ENCODE measurements at regions not wholly inside any gene's neighbourhood (a gene's known extent, or its start where the extent isn't known, plus 50 kb on each side); places are given as distances from the start of the nearest gene placed in this dataset.

GRCh38 chr11:101759771-101760450 is 154.9 kb upstream of the CEP126 start:
- H3K9ac ChIP-seq (ENCODE audit: low read length) = no peak overlapping the region
- no peaks in the 10 kb centered on the region for H3K36me3 ChIP-seq (ENCODE audit: control insufficient read depth in 1 of 2, insufficient read depth in 2 of 2, low read length in 2 of 2)
- H3K4me3 ChIP-seq (ENCODE audit: low read depth, low read length) = no peak overlapping the region
- no peak overlapping the region for H3K4ac ChIP-seq (ENCODE audit: low read depth, low read length)
- H4K8ac ChIP-seq (ENCODE audit: low read depth, low read length) = no peak overlapping the region
- no peaks in the 10 kb centered on the region for H3K27me3 ChIP-seq (ENCODE audit: insufficient read depth, low read length)
- no peak overlapping the region for H2BK5ac ChIP-seq (ENCODE audit: low read depth, low read length, poor library complexity)
- H3K79me1 ChIP-seq (ENCODE audit: low read length) = no peaks in the 10 kb centered on the region
- WGBS (ENCODE audit: extremely low coverage, insufficient coverage, insufficient read length) = no CpG with 5 or more reads among the region's 3 CpGs
- no peak overlapping the region for H2AFZ ChIP-seq (ENCODE audit: insufficient read depth, low read length, poor library complexity)
- no peak overlapping the region for H3K18ac ChIP-seq (ENCODE audit: low read length)
- H3K4me2 ChIP-seq (ENCODE audit: low read length) = no peak overlapping the region
- H3K27ac ChIP-seq (ENCODE audit: low read depth, low read length) = no peak overlapping the region
- no peaks in the 10 kb centered on the region for H3K4me1 ChIP-seq (ENCODE audit: control insufficient read depth in 1 of 2, insufficient read depth in 2 of 2, low read length in 2 of 2)
- no peak overlapping the region for H2AK5ac ChIP-seq (ENCODE audit: low read length)
- H2BK120ac ChIP-seq (ENCODE audit: insufficient read depth, low read length, poor library complexity) = no peak overlapping the region
- no peak overlapping the region for H4K91ac ChIP-seq (ENCODE audit: low read depth, low read length)
- no peak overlapping the region for H4K12ac ChIP-seq (ENCODE audit: low read depth, low read length)
- peaks cover 2% of the 10 kb centered on the region for H3K9me3 ChIP-seq (ENCODE audit: insufficient read depth, low read depth, low read length)
- no peaks in the 10 kb centered on the region for H3K79me2 ChIP-seq (ENCODE audit: control insufficient read depth, insufficient read depth, low read length, poor library complexity)
- no peak overlapping the region for H2BK12ac ChIP-seq (ENCODE audit: low read length)
- peak in 1 of 2 donors; percentile 10 for DNase-seq
- H3K23ac ChIP-seq (ENCODE audit: low read length) = no peak overlapping the region
- no peak overlapping the region for H3K14ac ChIP-seq (ENCODE audit: low read length)

DNA sequence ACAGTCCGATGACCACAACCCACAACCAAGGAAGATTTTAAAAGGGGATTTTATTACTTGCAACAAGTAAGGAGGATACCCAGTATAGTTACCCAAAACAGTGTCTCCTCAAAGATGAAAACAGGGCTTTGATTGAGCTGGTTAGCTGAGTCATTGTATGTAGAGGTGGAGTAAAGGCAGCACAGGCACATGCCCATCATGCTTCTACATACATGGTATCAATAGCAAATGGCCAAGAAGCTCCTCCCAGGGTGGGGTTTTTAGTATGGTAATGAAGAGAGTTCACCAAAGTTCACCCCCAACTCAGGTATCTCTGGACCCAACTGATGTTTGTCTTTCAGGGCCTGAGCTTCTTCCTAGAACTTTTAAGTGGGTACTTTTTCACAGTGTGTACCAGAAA is 157.1 kb upstream of the CEP126 start:
- Histone ChIP-seq H2BK120ac (ENCODE audit: insufficient read depth, low read length, poor library complexity) (no peak overlapping the region), H2AFZ (ENCODE audit: insufficient read depth, low read length, poor library complexity) (no peak overlapping the region), H3K23ac (ENCODE audit: low read length) (no peak overlapping the region), H3K4me1 (ENCODE audit: control insufficient read depth in 1 of 2, insufficient read depth in 2 of 2, low read length in 2 of 2) (no peaks in the 10 kb centered on the region), H3K79me1 (ENCODE audit: low read length) (no peaks in the 10 kb centered on the region), H3K4ac (ENCODE audit: low read depth, low read length) (no peak overlapping the region), H3K4me2 (ENCODE audit: low read length) (no peak overlapping the region), H3K14ac (ENCODE audit: low read length) (no peak overlapping the region), H3K36me3 (ENCODE audit: control insufficient read depth in 1 of 2, insufficient read depth in 2 of 2, low read length in 2 of 2) (no peaks in the 10 kb centered on the region), H4K12ac (ENCODE audit: low read depth, low read length) (no peak overlapping the region), H3K4me3 (ENCODE audit: low read depth, low read length) (no peak overlapping the region), H3K9me3 (ENCODE audit: insufficient read depth, low read depth, low read length) (peaks cover 2% of the 10 kb centered on the region), H3K27me3 (ENCODE audit: insufficient read depth, low read length) (no peaks in the 10 kb centered on the region), H3K9ac (ENCODE audit: low read length) (no peak overlapping the region), H2BK12ac (ENCODE audit: low read length) (no peak overlapping the region), H4K91ac (ENCODE audit: low read depth, low read length) (no peak overlapping the region), H2BK5ac (ENCODE audit: low read depth, low read length, poor library complexity) (no peak overlapping the region), H4K8ac (ENCODE audit: low read depth, low read length) (no peak overlapping the region), H3K27ac (ENCODE audit: low read depth, low read length) (no peak overlapping the region), H3K18ac (ENCODE audit: low read length) (no peak overlapping the region), H2AK5ac (ENCODE audit: low read length) (no peak overlapping the region), H3K79me2 (ENCODE audit: control insufficient read depth, insufficient read depth, low read length, poor library complexity) (no peaks in the 10 kb centered on the region)
- DNase-seq = no peak
- WGBS (ENCODE audit: extremely low coverage, insufficient coverage, insufficient read length) = no CpG with 5 or more reads among the region's 1 CpG

GRCh38 chr11:101748572-101749344 is 165.0 kb upstream of the TRPC6 start:
- Histone ChIP-seq H3K4me2 (ENCODE audit: low read length) (no peak overlapping the region), H2AK5ac (ENCODE audit: low read length) (no peak overlapping the region), H3K4me1 (ENCODE audit: control insufficient read depth in 1 of 2, insufficient read depth in 2 of 2, low read length in 2 of 2) (no peaks in the 10 kb centered on the region), H3K79me2 (ENCODE audit: control insufficient read depth, insufficient read depth, low read length, poor library complexity) (no peaks in the 10 kb centered on the region), H3K27ac (ENCODE audit: low read depth, low read length) (no peak overlapping the region), H2BK12ac (ENCODE audit: low read length) (no peak overlapping the region), H3K14ac (ENCODE audit: low read length) (no peak overlapping the region), H2AFZ (ENCODE audit: insufficient read depth, low read length, poor library complexity) (no peak overlapping the region), H2BK120ac (ENCODE audit: insufficient read depth, low read length, poor library complexity) (no peak overlapping the region), H3K4me3 (ENCODE audit: low read depth, low read length) (no peak overlapping the region), H3K9me3 (ENCODE audit: insufficient read depth, low read depth, low read length) (no peaks in the 10 kb centered on the region), H3K36me3 (ENCODE audit: control insufficient read depth in 1 of 2, insufficient read depth in 2 of 2, low read length in 2 of 2) (no peaks in the 10 kb centered on the region), H3K4ac (ENCODE audit: low read depth, low read length) (no peak overlapping the region), H4K91ac (ENCODE audit: low read depth, low read length) (no peak overlapping the region), H4K8ac (ENCODE audit: low read depth, low read length) (no peak overlapping the region), H3K23ac (ENCODE audit: low read length) (no peak overlapping the region), H3K27me3 (ENCODE audit: insufficient read depth, low read length) (no peaks in the 10 kb centered on the region), H2BK5ac (ENCODE audit: low read depth, low read length, poor library complexity) (no peak overlapping the region), H3K18ac (ENCODE audit: low read length) (no peak overlapping the region), H3K79me1 (ENCODE audit: low read length) (no peaks in the 10 kb centered on the region), H3K9ac (ENCODE audit: low read length) (no peak overlapping the region), H4K12ac (ENCODE audit: low read depth, low read length) (no peak overlapping the region)
- no peak for DNase-seq
- WGBS (ENCODE audit: extremely low coverage, insufficient coverage, insufficient read length) = no CpG with 5 or more reads among the region's 3 CpGs

GRCh38 chr11:101745756-101746155 is 161.9 kb upstream of the TRPC6 start:
- no peak overlapping the region for H3K23ac ChIP-seq (ENCODE audit: low read length)
- no peak overlapping the region for H2BK12ac ChIP-seq (ENCODE audit: low read length)
- H3K9me3 ChIP-seq (ENCODE audit: insufficient read depth, low read depth, low read length) = no peaks in the 10 kb centered on the region
- H4K12ac ChIP-seq (ENCODE audit: low read depth, low read length) = no peak overlapping the region
- H3K9ac ChIP-seq (ENCODE audit: low read length) = no peak overlapping the region
- no peak overlapping the region for H2BK5ac ChIP-seq (ENCODE audit: low read depth, low read length, poor library complexity)
- H3K27ac ChIP-seq (ENCODE audit: low read depth, low read length) = no peak overlapping the region
- H3K4ac ChIP-seq (ENCODE audit: low read depth, low read length) = no peak overlapping the region
- H3K4me2 ChIP-seq (ENCODE audit: low read length) = no peak overlapping the region
- no CpG with 5 or more reads among the region's 1 CpG for WGBS (ENCODE audit: extremely low coverage, insufficient coverage, insufficient read length)
- no peaks in the 10 kb centered on the region for H3K36me3 ChIP-seq (ENCODE audit: control insufficient read depth in 1 of 2, insufficient read depth in 2 of 2, low read length in 2 of 2)
- H3K18ac ChIP-seq (ENCODE audit: low read length) = no peak overlapping the region
- H2BK120ac ChIP-seq (ENCODE audit: insufficient read depth, low read length, poor library complexity) = no peak overlapping the region
- no peaks in the 10 kb centered on the region for H3K4me1 ChIP-seq (ENCODE audit: control insufficient read depth in 1 of 2, insufficient read depth in 2 of 2, low read length in 2 of 2)
- no peak overlapping the region for H2AK5ac ChIP-seq (ENCODE audit: low read length)
- H4K91ac ChIP-seq (ENCODE audit: low read depth, low read length) = no peak overlapping the region
- no peak for DNase-seq
- no peaks in the 10 kb centered on the region for H3K79me2 ChIP-seq (ENCODE audit: control insufficient read depth, insufficient read depth, low read length, poor library complexity)
- no peak overlapping the region for H4K8ac ChIP-seq (ENCODE audit: low read depth, low read length)
- H3K14ac ChIP-seq (ENCODE audit: low read length) = no peak overlapping the region
- H3K27me3 ChIP-seq (ENCODE audit: insufficient read depth, low read length) = no peaks in the 10 kb centered on the region
- no peaks in the 10 kb centered on the region for H3K79me1 ChIP-seq (ENCODE audit: low read length)
- H3K4me3 ChIP-seq (ENCODE audit: low read depth, low read length) = no peak overlapping the region
- H2AFZ ChIP-seq (ENCODE audit: insufficient read depth, low read length, poor library complexity) = no peak overlapping the region

All from trophoblast cell (in vitro differentiated cells and primary cell).